ENCODE measurements at regions not wholly inside any gene's neighbourhood (a gene's known extent, or its start where the extent isn't known, plus 50 kb on each side); places are given as distances from the start of the nearest gene placed in this dataset.

DNA sequence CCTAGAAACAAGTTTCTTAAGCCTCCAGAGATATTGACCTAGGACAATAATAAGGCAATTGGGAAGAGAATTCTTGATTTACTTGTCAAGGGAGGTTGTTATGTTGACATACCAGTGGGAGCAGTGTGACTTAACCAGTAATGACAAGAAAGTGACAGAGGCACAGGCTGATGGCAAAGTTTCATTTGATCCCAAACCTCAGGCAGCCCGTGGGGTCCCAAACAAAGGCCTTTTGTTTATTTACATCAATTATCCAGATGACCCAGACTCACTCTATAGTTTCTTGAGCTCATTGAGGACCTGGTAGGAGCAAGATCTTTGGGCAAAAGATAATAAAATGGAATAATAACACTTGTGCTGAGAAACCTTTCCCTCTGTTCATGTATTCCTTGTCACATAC, 336.8 kb downstream of the ARL6IP6 start:
- TF ChIP-seq, protein P1, sequence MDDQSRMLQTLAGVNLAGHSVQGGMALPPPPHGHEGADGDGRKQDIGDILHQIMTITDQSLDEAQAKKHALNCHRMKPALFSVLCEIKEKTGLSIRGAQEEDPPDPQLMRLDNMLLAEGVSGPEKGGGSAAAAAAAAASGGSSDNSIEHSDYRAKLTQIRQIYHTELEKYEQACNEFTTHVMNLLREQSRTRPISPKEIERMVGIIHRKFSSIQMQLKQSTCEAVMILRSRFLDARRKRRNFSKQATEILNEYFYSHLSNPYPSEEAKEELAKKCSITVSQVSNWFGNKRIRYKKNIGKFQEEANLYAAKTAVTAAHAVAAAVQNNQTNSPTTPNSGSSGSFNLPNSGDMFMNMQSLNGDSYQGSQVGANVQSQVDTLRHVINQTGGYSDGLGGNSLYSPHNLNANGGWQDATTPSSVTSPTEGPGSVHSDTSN (CRISPR knock-in tag; IDR thresholded peaks at IDR 0.05; ENCODE audit: borderline replicate concordance) = no peak
- TF ChIP-seq KAT7 (CRISPR knock-in tag; IDR thresholded peaks at IDR 0.05; ENCODE audit: borderline replicate concordance) (no peak), RNF2 (conservative IDR thresholded peaks at IDR 0.05; ENCODE audit: low read depth) (no peak), MTA1 (CRISPR knock-in tag; IDR thresholded peaks at IDR 0.05; ENCODE audit: borderline replicate concordance) (no peak)
- TF ChIP-seq, protein P2, sequence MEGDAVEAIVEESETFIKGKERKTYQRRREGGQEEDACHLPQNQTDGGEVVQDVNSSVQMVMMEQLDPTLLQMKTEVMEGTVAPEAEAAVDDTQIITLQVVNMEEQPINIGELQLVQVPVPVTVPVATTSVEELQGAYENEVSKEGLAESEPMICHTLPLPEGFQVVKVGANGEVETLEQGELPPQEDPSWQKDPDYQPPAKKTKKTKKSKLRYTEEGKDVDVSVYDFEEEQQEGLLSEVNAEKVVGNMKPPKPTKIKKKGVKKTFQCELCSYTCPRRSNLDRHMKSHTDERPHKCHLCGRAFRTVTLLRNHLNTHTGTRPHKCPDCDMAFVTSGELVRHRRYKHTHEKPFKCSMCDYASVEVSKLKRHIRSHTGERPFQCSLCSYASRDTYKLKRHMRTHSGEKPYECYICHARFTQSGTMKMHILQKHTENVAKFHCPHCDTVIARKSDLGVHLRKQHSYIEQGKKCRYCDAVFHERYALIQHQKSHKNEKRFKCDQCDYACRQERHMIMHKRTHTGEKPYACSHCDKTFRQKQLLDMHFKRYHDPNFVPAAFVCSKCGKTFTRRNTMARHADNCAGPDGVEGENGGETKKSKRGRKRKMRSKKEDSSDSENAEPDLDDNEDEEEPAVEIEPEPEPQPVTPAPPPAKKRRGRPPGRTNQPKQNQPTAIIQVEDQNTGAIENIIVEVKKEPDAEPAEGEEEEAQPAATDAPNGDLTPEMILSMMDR (CRISPR knock-in tag; IDR thresholded peaks at IDR 0.05) = no peak

All from HepG2 (cell line).